Neural progenitor cell (in vitro differentiated cells): ENCODE measurements at regions not wholly inside any gene's neighbourhood (a gene's known extent, or its start where the extent isn't known, plus 50 kb on each side); places are given as distances from the start of the nearest gene placed in this dataset.

Source experiments
- DNase-seq: peaks from one replicate; pipeline ENCODE4 v3.0.0-alpha.2; 2016; ENCODE audit warnings: low spot score
- H2AFZ ChIP-seq: fragments of 200-600 bp; sonication (generic); replicated peaks from 2 replicates; pipeline ENCODE4 v1.6.1; 2016; ENCODE audit warnings: antibody characterized with exemption
- H3F3A ChIP-seq: fragments of 200-600 bp; sonication (generic); 2 replicates; pipeline ENCODE4 v1.6.1; 2016; ENCODE audit warnings: antibody characterized with exemption, low read depth
- H3K27ac ChIP-seq: fragments of 200-600 bp; sonication (generic); 2 replicates; pipeline ENCODE4 v1.5.1; 2016; ENCODE audit warnings: mild to moderate bottlenecking
- H3K27me3 ChIP-seq: fragments of 200-600 bp; sonication (generic); 2 replicates; pipeline ENCODE4 v1.6.1; 2016; ENCODE audit warnings: mild to moderate bottlenecking, moderate library complexity
- H3K36me3 ChIP-seq: fragments of 200-600 bp; sonication (generic); 2 replicates; pipeline ENCODE4 v1.5.1; 2016
- H3K4me1 ChIP-seq: fragments of 200-600 bp; sonication (generic); 2 replicates; pipeline ENCODE4 v1.6.1; 2016; ENCODE audit warnings: mixed run types
- H3K4me2 ChIP-seq: fragments of 200-600 bp; sonication (generic); 2 replicates; pipeline ENCODE4 v1.6.1; 2016
- H3K4me3 ChIP-seq: fragments of 200-600 bp; sonication (generic); 2 replicates; pipeline ENCODE4 v1.5.1; 2016
- H3K79me2 ChIP-seq: fragments of 200-600 bp; sonication (generic); 2 replicates; pipeline ENCODE4 v1.6.1; 2016; ENCODE audit warnings: low read depth
- H3K9ac ChIP-seq: fragments of 200-600 bp; sonication (generic); 2 replicates; pipeline ENCODE4 v1.6.1; 2016
- H3K9me3 ChIP-seq: fragments of 200-600 bp; sonication (generic); 2 replicates; pipeline ENCODE4 v1.5.1; 2016; ENCODE audit warnings: low read depth
- H4K20me1 ChIP-seq: fragments of 200-600 bp; sonication (generic); 2 replicates; pipeline ENCODE4 v1.6.1; 2016; ENCODE audit warnings: low read depth
- H3K27ac Mint-ChIP-seq: 3 replicates; pipeline ENCODE4 v1.8.0; 2021; ENCODE audit warnings: mixed read lengths
- H3K27me3 Mint-ChIP-seq: 2 replicates; pipeline ENCODE4 v1.8.0; 2022; ENCODE audit warnings: low read depth, mild to moderate bottlenecking, inconsistent platforms, moderate library complexity, mixed read lengths; ENCODE audit not compliant: insufficient read depth
- H3K36me3 Mint-ChIP-seq: 3 replicates; pipeline ENCODE4 v1.8.0; 2021; ENCODE audit warnings: mixed read lengths
- H3K4me1 Mint-ChIP-seq: 3 replicates; pipeline ENCODE4 v1.8.0; 2021; ENCODE audit warnings: mixed read lengths
- H3K4me3 Mint-ChIP-seq: 3 replicates; pipeline ENCODE4 v1.8.0; 2021; ENCODE audit warnings: mild to moderate bottlenecking, moderate library complexity, mixed read lengths
- H3K9me3 Mint-ChIP-seq: 3 replicates; pipeline ENCODE4 v1.8.0; 2020; ENCODE audit warnings: mixed read lengths
- EZH2 ChIP-seq: fragments of 200-600 bp; sonication (generic); IDR thresholded peaks from 2 replicates; pipeline ENCODE4 v1.6.1; 2017; ENCODE audit warnings: antibody characterized with exemption, mild to moderate bottlenecking, moderate library complexity
- EZH2phosphoT487 ChIP-seq: fragments of 200-600 bp; sonication (generic); IDR thresholded peaks from 2 replicates; pipeline ENCODE4 v1.6.1; 2017; ENCODE audit warnings: antibody characterized with exemption
- TF ChIP-seq, protein P1 (sequence below): fragments of 200-600 bp; sonication (generic); IDR thresholded peaks from 2 replicates; pipeline ENCODE4 v1.5.1; 2017; ENCODE audit warnings: antibody characterized with exemption, mild to moderate bottlenecking

DNA sequence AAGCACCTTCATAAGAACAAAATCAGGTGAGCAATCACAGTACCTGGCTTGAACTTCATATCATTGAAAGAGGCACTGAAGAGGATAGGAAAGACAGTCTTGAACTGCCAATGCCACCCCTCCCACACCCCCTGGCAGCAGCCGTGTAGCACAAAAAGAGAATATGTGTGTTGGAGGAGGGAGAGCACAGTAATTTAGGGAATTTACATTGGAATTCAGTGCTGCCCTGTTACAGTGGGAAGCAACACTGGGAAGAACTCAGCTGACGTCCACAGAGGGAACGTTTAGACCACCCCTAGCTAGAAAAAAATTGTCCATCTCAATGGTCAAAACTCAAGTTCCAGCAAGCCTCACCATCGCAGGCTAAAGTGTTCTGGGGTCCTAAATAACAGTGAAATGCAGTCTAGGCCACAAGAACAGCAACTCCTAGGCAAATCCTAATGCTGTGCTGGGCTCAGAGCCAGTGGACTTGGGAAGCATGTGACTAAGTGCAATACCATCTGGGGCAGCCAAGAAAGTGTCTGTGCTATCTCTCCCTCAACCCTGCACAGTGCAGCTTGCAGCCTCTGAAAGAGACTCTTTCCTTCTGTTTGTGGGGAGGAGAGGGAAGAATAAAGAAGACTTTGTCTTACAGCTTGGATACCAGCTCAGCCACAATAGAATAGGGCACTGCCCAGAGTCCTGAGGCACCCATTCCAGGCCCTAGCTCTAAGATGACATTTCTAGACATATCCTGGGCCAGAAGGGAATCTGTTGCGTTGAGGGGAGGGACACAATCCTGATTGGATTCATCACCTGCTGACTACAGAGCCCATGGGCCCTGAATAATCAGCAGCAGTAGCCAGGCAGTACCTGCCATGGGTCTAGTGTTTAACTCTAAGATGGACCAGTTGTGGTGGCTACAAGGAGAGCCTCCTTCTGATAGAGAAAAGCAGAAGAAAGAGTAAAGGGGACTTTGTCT, 62.1 kb upstream of the VLDLR start:
- Histone ChIP-seq H3K36me3 (no peaks in the 10 kb centered on the region), H3K9me3 (no peaks in the 10 kb centered on the region), H3K27ac (no peak overlapping the region), H3K4me1 (no peaks in the 10 kb centered on the region), H4K20me1 (no peaks in the 10 kb centered on the region), H3K79me2 (no peaks in the 10 kb centered on the region), H2AFZ (no peak overlapping the region), H3K4me2 (no peak overlapping the region), H3K4me3 (no peak overlapping the region), H3K9ac (no peak overlapping the region), H3F3A (no peaks in the 10 kb centered on the region), H3K27me3 (no peaks in the 10 kb centered on the region)
- TF ChIP-seq EZH2phosphoT487 = no peak
- TF ChIP-seq, protein P1, sequence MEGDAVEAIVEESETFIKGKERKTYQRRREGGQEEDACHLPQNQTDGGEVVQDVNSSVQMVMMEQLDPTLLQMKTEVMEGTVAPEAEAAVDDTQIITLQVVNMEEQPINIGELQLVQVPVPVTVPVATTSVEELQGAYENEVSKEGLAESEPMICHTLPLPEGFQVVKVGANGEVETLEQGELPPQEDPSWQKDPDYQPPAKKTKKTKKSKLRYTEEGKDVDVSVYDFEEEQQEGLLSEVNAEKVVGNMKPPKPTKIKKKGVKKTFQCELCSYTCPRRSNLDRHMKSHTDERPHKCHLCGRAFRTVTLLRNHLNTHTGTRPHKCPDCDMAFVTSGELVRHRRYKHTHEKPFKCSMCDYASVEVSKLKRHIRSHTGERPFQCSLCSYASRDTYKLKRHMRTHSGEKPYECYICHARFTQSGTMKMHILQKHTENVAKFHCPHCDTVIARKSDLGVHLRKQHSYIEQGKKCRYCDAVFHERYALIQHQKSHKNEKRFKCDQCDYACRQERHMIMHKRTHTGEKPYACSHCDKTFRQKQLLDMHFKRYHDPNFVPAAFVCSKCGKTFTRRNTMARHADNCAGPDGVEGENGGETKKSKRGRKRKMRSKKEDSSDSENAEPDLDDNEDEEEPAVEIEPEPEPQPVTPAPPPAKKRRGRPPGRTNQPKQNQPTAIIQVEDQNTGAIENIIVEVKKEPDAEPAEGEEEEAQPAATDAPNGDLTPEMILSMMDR = no peak
- TF ChIP-seq EZH2 = no peak
- DNase-seq = no peak
- no peak overlapping the region for H3K27ac Mint-ChIP-seq
- no peaks in the 10 kb centered on the region for H3K36me3 Mint-ChIP-seq
- H3K4me3 Mint-ChIP-seq = no peak overlapping the region
- H3K4me1 Mint-ChIP-seq = no peaks in the 10 kb centered on the region
- H3K27me3 Mint-ChIP-seq = peaks cover 4% of the 10 kb centered on the region
- peaks cover 17% of the 10 kb centered on the region for H3K9me3 Mint-ChIP-seq

DNA sequence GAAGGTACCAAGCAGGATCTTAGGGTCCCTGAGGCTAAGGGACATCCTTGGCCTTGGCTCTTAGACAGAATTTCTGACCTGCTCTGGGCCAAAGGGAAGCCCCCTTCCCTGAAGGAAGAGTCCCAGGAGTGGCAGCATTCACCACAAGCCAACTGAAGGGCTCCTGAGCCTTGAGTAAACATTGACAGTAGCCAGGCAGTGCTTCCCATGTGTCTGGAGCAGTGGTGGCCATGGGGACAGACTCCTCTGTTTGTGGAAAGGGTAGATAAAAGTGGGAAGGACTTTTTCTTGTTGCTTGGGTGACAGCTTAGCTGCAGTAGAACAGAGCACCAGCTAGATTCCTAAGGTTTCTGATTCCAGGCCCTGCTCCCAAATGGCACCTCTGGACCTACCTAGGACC, 61.4 kb upstream of the VLDLR start:
- TF ChIP-seq, protein P1 = no peak
- TF ChIP-seq EZH2 (no peak), EZH2phosphoT487 (no peak)
- Mint-ChIP-seq H3K9me3 (peaks cover 17% of the 10 kb centered on the region), H3K27ac (no peak overlapping the region), H3K4me3 (no peak overlapping the region), H3K4me1 (no peaks in the 10 kb centered on the region), H3K27me3 (peaks cover 4% of the 10 kb centered on the region), H3K36me3 (no peaks in the 10 kb centered on the region)
- no peak for DNase-seq
- H3K27me3 ChIP-seq = no peaks in the 10 kb centered on the region
- H3K79me2 ChIP-seq = no peaks in the 10 kb centered on the region
- no peaks in the 10 kb centered on the region for H3K9me3 ChIP-seq
- H3F3A ChIP-seq = no peaks in the 10 kb centered on the region
- H3K4me2 ChIP-seq = no peak overlapping the region
- no peak overlapping the region for H3K4me3 ChIP-seq
- H3K4me1 ChIP-seq = no peaks in the 10 kb centered on the region
- no peak overlapping the region for H2AFZ ChIP-seq
- no peaks in the 10 kb centered on the region for H3K36me3 ChIP-seq
- H3K27ac ChIP-seq = no peak overlapping the region
- H3K9ac ChIP-seq = no peak overlapping the region
- no peaks in the 10 kb centered on the region for H4K20me1 ChIP-seq

DNA sequence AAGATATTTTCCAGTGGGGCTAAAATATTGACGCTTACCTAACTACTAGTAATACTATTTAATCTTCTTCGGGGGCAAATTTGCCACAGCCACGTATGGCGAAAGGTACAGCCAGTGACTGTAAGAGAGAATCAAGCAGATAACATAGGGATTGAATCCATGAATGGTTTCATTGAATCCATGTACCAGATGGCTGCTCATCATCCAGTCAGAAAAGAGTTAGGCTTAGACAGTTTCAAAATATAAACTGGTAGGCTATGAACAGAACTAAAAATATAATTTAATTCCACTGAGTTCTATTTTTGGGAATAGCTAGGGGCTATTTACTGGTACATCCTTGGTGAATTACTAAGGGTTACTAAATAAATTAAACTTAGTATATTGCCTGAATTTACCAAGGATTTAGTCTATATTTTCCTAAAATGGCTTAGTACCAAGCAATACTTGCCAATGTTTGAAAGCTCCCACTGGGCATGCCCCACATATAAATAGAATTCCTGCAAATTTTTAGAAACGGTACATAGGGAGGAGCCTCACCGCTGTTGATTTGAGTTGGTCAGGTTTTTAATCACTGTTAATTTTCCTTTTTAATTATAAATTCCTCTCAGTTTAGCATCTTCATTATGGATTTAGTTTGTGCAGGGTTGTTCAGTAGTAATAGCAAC, 55.8 kb upstream of the VLDLR start:
- no peaks in the 10 kb centered on the region for H3K4me1 ChIP-seq
- H3K36me3 Mint-ChIP-seq = no peaks in the 10 kb centered on the region

More for the DNA sequence above, 55.8 kb upstream of the VLDLR start:
- Histone ChIP-seq H3K36me3 (no peaks in the 10 kb centered on the region), H3K27ac (no peak overlapping the region), H3K9me3 (no peaks in the 10 kb centered on the region), H2AFZ (no peak overlapping the region), H4K20me1 (no peaks in the 10 kb centered on the region), H3K4me2 (no peak overlapping the region), H3K79me2 (no peaks in the 10 kb centered on the region), H3F3A (no peaks in the 10 kb centered on the region), H3K27me3 (no peaks in the 10 kb centered on the region), H3K4me3 (no peak overlapping the region), H3K9ac (no peak overlapping the region)
- Mint-ChIP-seq H3K27ac (no peak overlapping the region), H3K4me3 (no peak overlapping the region), H3K9me3 (peaks cover 4% of the 10 kb centered on the region), H3K4me1 (no peaks in the 10 kb centered on the region), H3K27me3 (peaks cover 3% of the 10 kb centered on the region)
- no peak for DNase-seq
- TF ChIP-seq, protein P1 = no peak
- TF ChIP-seq EZH2phosphoT487 (no peak), EZH2 (no peak)
